K562 (cell line): ENCODE measurements at regions not wholly inside any gene's neighbourhood (a gene's known extent, or its start where the extent isn't known, plus 50 kb on each side); places are given as distances from the start of the nearest gene placed in this dataset.

ENCODE experiments used
- ARID1B ChIP-seq: fragments of 450-650 bp; IDR thresholded peaks from 2 replicates; pipeline ENCODE4 v1.6.1; 2016; ENCODE audit warnings: antibody characterized with exemption, mild to moderate bottlenecking, inconsistent platforms
- ELF1 ChIP-seq: fragments of 200-800 bp; sonication (Bioruptor generic); IDR thresholded peaks from 2 replicates; pipeline ENCODE4 v1.6.1; 2016; ENCODE audit warnings: missing genetic modification characterization, missing compliant biosample characterization
- FOXK2 ChIP-seq, 2 experiments: fragments of 450-650 bp; IDR thresholded peaks in 1 of 2; conservative IDR thresholded peaks in 1 of 2; 2 replicates each; pipeline ENCODE4 v1.6.1; 2016; ENCODE audit warnings: low read depth in 2 of 2, mild to moderate bottlenecking in 1 of 2
- NFE2 ChIP-seq: IDR thresholded peaks from 2 replicates; pipeline ENCODE4 v1.6.1; 2014; ENCODE audit warnings: antibody characterized with exemption, low read depth
- PCBP2 ChIP-seq: fragments of 200-400 bp; formaldehyde crosslinking; IDR thresholded peaks from 2 replicates; pipeline ENCODE4 v1.6.1; 2018; ENCODE audit warnings: low read length, low read depth, mild to moderate bottlenecking, moderate library complexity; ENCODE audit not compliant: poor library complexity, severe bottlenecking
- SMARCA4 ChIP-seq: fragments of 450-650 bp; IDR thresholded peaks from 2 replicates; pipeline ENCODE4 v1.6.1; 2016
- STAG1 ChIP-seq: sonication (generic); formaldehyde crosslinking; IDR thresholded peaks from 2 replicates; pipeline ENCODE4 v1.5.0; 2020; ENCODE audit warnings: missing genetic modification reagents, borderline replicate concordance
- TEAD1 ChIP-seq, 2 experiments: fragments of 450-650 bp in 1 of 2; sonication (generic) in 1 of 2; formaldehyde crosslinking; IDR thresholded peaks; 2 replicates each; pipeline versions ENCODE4 v1.4.0 to v1.8.0; 2020 to 2022; ENCODE audit warnings: mild to moderate bottlenecking in 2 of 2, missing genetic modification reagents in 1 of 2
- TRIM28 ChIP-seq: fragments of 450-650 bp; IDR thresholded peaks from 2 replicates; pipeline ENCODE4 v1.6.1; 2017
- ZFX ChIP-seq: sonication (generic); formaldehyde crosslinking; IDR thresholded peaks from 2 replicates; pipeline ENCODE4 v1.8.0; 2022; ENCODE audit warnings: mild to moderate bottlenecking, missing genetic modification reagents, moderate library complexity
- ZNF24 ChIP-seq: fragments of 450-650 bp; IDR thresholded peaks from 2 replicates; pipeline ENCODE4 v1.6.1; 2016
- TF ChIP-seq, protein P1 (sequence below), 2 experiments: fragments of 450-650 bp; formaldehyde crosslinking in 1 of 2; IDR thresholded peaks; 2 replicates each; pipeline versions ENCODE4 v1.4.0 to v1.6.1; 2014 to 2020; ENCODE audit warnings: mild to moderate bottlenecking in 2 of 2, borderline replicate concordance in 1 of 2, low read depth in 1 of 2
- TF ChIP-seq, protein P2 (sequence below): sonication (generic); formaldehyde crosslinking; IDR thresholded peaks from 2 replicates; pipeline ENCODE4 v1.8.1; 2023; ENCODE audit warnings: mild to moderate bottlenecking, missing genetic modification reagents
- TF ChIP-seq, protein P3 (sequence below): sonication (generic); formaldehyde crosslinking; IDR thresholded peaks from 2 replicates; pipeline ENCODE4 v1.8.0; 2022; ENCODE audit warnings: missing genetic modification reagents, mild to moderate bottlenecking, borderline replicate concordance
- TF ChIP-seq, protein P4 (sequence below): fragments of 450-650 bp; IDR thresholded peaks from 2 replicates; pipeline ENCODE4 v1.6.1; 2016; ENCODE audit warnings: missing biosample characterization, missing genetic modification characterization

- TF ChIP-seq, protein P1, sequence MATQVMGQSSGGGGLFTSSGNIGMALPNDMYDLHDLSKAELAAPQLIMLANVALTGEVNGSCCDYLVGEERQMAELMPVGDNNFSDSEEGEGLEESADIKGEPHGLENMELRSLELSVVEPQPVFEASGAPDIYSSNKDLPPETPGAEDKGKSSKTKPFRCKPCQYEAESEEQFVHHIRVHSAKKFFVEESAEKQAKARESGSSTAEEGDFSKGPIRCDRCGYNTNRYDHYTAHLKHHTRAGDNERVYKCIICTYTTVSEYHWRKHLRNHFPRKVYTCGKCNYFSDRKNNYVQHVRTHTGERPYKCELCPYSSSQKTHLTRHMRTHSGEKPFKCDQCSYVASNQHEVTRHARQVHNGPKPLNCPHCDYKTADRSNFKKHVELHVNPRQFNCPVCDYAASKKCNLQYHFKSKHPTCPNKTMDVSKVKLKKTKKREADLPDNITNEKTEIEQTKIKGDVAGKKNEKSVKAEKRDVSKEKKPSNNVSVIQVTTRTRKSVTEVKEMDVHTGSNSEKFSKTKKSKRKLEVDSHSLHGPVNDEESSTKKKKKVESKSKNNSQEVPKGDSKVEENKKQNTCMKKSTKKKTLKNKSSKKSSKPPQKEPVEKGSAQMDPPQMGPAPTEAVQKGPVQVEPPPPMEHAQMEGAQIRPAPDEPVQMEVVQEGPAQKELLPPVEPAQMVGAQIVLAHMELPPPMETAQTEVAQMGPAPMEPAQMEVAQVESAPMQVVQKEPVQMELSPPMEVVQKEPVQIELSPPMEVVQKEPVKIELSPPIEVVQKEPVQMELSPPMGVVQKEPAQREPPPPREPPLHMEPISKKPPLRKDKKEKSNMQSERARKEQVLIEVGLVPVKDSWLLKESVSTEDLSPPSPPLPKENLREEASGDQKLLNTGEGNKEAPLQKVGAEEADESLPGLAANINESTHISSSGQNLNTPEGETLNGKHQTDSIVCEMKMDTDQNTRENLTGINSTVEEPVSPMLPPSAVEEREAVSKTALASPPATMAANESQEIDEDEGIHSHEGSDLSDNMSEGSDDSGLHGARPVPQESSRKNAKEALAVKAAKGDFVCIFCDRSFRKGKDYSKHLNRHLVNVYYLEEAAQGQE (IDR thresholded peaks at IDR 0.05; ENCODE audit: borderline replicate concordance) = peak; percentile 34; the same call in 1 of the 2 replicates
- TF ChIP-seq, protein P1 (CRISPR knock-in tag; IDR thresholded peaks at IDR 0.05; ENCODE audit: low read depth) = peak; percentile 49; the same call in 1 of the 2 replicates
- TF ChIP-seq STAG1 (CRISPR knock-in tag) = no peak
- TF ChIP-seq PCBP2 = no peak
- TF ChIP-seq ZFX (CRISPR knock-in tag) = peak; percentile 72
- peak; percentile 3; the same call in 1 of the 2 replicates for TF ChIP-seq NFE2
- TF ChIP-seq, protein P2, sequence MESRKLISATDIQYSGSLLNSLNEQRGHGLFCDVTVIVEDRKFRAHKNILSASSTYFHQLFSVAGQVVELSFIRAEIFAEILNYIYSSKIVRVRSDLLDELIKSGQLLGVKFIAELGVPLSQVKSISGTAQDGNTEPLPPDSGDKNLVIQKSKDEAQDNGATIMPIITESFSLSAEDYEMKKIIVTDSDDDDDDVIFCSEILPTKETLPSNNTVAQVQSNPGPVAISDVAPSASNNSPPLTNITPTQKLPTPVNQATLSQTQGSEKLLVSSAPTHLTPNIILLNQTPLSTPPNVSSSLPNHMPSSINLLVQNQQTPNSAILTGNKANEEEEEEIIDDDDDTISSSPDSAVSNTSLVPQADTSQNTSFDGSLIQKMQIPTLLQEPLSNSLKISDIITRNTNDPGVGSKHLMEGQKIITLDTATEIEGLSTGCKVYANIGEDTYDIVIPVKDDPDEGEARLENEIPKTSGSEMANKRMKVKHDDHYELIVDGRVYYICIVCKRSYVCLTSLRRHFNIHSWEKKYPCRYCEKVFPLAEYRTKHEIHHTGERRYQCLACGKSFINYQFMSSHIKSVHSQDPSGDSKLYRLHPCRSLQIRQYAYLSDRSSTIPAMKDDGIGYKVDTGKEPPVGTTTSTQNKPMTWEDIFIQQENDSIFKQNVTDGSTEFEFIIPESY (CRISPR knock-in tag) = no peak
- peak; percentile 59; the same call in 1 of the 2 replicates for TF ChIP-seq ZNF24
- peak; percentile 64; the same call in 1 of the 2 replicates for TF ChIP-seq ELF1 (tag)
- TF ChIP-seq SMARCA4 = peak; percentile 97
- peak in 1 of 2 experiments; percentile 66; a peak in 2 of 4 replicates for TF ChIP-seq TEAD1 (CRISPR knock-in tag; IDR thresholded peaks at IDR 0.05)
- TF ChIP-seq, protein P3, sequence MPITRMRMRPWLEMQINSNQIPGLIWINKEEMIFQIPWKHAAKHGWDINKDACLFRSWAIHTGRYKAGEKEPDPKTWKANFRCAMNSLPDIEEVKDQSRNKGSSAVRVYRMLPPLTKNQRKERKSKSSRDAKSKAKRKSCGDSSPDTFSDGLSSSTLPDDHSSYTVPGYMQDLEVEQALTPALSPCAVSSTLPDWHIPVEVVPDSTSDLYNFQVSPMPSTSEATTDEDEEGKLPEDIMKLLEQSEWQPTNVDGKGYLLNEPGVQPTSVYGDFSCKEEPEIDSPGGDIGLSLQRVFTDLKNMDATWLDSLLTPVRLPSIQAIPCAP (CRISPR knock-in tag) = no peak
- TF ChIP-seq TRIM28 = no peak
- no peak for TF ChIP-seq FOXK2 (conservative IDR thresholded peaks at IDR 0.05 in 1 of 2, IDR thresholded peaks at IDR 0.05 in 1 of 2; ENCODE audit: low read depth in 2 of 2)
- TF ChIP-seq, protein P4, sequence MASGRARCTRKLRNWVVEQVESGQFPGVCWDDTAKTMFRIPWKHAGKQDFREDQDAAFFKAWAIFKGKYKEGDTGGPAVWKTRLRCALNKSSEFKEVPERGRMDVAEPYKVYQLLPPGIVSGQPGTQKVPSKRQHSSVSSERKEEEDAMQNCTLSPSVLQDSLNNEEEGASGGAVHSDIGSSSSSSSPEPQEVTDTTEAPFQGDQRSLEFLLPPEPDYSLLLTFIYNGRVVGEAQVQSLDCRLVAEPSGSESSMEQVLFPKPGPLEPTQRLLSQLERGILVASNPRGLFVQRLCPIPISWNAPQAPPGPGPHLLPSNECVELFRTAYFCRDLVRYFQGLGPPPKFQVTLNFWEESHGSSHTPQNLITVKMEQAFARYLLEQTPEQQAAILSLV (tag) = no peak
- TF ChIP-seq ARID1B = peak; percentile 98
These were observed 210.0 kb upstream of the GSE1 start (continued) for GRCh38 chr16:85402910-85403692.
